CD4-positive, alpha-beta T cell treated with Interleukin-21 for 1 hour (primary cell): ENCODE measurements at regions not wholly inside any gene's neighbourhood (a gene's known extent, or its start where the extent isn't known, plus 50 kb on each side); places are given as distances from the start of the nearest gene placed in this dataset.

Experiments
- DNase-seq: peaks from one replicate; pipeline ENCODE4 v3.0.0-alpha.2; 2020

GRCh38 chr10:3451516-3452172, 279.1 kb upstream of the PITRM1 start:
- no peak for DNase-seq

- no peak for DNase-seq
Observed at GRCh38 chr10:3446221-3446620, 273.6 kb upstream of the PITRM1 start.

DNA sequence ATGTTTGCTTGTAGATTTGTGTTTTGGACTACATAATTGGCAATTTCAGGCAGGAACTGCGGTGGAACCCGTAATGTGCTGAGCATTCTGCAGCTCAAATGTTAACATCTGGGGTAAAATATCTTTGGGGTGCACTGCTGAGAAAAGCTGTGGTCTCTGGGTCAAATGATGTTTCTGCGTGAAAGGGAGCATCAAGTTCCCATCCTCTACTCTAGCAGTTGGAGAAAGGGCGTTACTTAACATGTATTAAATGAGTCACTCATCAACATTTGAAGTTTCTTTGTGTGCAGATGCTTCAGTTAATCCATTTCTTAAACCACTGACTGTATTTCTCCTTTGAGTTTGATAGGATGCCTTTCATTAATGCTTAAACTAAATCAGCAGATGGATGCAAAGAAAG, 273.1 kb upstream of the PITRM1 start:
- no peak for DNase-seq

DNA sequence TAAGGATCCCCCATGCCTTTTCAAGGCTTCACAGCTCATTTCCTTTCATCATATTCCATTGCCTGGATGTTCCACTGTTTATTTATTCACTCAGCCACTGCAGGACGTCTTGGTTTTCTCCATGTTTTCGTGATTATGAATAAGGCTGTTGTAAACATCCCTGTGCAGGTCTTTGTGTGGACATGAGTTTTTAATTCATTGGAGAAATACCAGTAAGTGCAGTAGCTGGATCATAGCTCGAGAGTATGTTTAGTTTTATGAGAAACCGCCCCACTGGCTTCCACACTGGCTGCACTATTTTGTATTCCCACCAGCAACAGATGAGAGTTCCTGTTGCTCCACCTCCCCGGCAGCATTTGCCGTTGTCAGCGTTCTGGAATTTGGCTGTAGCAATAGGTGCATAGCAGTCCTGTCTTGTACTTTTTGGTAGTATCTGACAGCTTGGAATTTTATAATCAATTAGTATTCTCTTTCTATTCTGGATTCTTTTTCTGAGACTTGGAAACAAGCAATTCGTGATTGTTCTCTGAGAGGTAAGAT, 269.9 kb upstream of the PITRM1 start:
- DNase-seq, result no peak

DNA sequence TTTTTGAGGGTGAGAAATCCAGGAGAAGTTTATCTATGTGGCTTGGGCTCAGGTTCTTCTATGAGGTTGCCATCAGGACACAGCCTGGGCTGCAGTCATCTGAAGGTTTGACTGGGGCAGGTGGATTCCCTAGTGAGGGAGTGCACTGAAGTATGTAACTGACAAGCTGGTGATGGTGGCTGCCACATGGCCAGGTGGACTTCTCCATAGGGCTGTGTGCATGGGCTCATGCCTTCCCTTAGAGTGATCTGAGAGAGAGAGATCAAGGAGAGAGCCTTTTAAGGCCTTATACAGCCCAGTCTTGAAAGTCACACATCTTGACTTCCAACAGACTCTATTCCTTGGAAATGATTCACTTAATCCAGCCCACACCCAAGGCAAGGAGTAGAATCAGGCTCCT, 266.6 kb upstream of the PITRM1 start:
- no peak for DNase-seq

GRCh38 chr10:3438606-3439005, 266.0 kb upstream of the PITRM1 start:
- DNase-seq, result no peak

DNA sequence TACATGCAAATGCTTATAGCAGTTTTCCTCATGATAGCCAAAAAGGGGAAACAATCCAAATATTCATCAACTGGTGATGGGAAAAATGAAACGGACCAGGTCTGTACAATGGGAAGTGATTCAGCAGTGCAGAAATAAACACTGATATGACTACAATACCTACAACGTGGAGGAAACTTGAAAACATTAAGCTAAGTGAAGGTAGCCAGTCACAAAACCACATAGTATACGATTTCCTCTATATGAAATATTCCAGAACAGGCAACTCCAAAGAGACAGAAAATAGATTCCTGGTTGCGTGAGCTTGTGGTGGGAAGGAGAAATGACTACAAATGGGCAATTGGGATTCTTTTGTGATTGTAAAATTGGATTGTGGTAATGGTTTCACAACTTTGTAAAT, 263.1 kb upstream of the PITRM1 start:
- DNase-seq, result no peak

- no peak for DNase-seq
Observed at GRCh38 chr10:3433988-3434387, 261.4 kb upstream of the PITRM1 start.

GRCh38 chr10:3433131-3433530, 260.5 kb upstream of the PITRM1 start:
- DNase-seq, result no peak

DNA sequence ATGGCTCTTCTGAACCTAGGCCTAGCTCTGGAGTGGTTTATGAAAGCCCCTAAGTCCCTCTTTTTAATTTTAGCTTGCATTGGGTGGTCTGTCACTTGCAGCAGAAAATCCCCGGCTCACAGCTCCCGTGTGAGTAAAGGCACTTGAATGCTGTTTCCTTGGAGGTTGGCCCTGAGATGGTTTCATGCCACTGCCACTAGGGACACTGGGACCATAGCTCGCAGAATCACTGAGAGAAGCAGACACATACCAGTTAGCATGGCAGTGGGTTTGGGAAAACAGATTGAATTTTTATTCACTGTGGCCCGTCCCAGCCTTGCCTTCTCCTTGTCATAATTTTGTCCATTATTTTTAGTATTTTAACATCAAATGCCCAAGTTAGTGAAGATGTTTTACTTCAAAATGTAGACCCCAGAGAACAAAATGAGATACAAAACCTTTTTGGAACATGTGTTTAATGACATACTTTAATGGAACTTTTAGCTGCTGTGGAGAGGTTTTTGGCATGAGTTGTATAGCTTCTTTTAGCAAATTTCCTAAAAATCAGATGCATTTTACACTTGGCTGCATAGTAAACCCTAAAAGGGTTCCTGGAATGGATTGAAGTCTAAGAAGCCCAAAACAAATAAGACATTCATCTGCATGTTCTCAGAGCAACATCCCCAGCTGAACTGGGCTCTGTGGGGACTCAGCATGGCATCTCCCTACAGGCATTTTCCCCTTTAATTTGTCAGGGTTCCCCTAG, 259.7 kb upstream of the PITRM1 start:
- no peak for DNase-seq

DNA sequence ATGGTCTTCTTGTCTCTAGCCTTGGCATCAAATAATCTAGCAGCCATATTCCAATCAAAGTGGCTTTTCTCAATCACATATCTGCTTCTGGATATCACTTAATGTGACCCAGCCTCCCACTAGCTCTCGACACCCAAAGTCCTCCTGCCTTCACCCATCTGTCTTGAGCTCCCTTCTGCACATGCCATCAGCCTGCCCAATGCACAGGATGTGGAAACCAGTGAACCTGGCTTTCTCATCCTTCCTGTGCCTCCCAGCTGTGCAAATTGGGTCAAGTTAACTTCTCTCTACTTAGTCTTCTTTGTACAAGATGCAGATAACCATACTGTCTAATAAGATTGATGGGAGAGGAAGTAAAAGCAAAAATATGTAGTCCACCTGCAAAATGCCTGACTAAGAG, 257.9 kb upstream of the PITRM1 start:
- DNase-seq, result no peak

GRCh38 chr10:3429676-3430075, 257.1 kb upstream of the PITRM1 start:
- no peak for DNase-seq

- DNase-seq, result no peak
Observed at GRCh38 chr10:3428826-3429225, 256.2 kb upstream of the PITRM1 start.

DNA sequence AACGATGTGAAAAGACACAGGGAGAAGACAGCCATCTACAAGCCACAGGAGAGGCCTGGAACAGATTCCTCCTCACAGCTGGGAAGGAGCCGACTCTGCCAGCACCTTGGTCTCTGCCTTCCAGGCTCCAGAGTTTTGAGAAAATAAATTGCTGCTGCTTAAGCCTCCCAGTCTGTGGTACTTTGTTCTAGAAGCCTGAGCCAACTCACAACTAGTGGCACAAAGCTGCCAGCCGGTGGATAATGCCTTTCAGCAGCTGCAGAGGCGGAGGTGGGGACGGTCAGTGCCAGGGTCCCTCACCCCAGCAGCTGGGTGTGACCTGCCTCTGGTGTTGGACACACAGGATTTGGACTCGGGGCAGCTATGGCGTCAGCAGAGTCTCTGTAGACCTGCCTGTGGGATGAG, 255.4 kb upstream of the PITRM1 start:
- DNase-seq, result no peak

DNA sequence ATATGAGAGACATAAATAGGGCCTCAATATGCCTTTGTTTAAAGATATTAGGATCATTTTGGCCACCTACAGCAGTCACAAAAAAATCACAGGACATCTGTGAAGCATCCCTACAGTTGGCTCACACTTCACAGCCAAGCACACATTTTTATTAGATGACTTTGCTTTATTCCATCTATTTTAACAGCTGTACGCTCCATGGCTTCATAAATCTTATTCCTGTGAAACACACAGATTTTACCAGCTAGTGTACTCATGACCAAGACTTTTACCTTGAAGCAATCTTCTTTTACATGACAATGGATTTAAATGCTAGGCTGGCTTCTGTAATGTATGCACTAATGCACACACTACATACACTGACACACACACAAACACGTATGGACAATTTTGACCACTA, 254.8 kb upstream of the PITRM1 start:
- no peak for DNase-seq

DNA sequence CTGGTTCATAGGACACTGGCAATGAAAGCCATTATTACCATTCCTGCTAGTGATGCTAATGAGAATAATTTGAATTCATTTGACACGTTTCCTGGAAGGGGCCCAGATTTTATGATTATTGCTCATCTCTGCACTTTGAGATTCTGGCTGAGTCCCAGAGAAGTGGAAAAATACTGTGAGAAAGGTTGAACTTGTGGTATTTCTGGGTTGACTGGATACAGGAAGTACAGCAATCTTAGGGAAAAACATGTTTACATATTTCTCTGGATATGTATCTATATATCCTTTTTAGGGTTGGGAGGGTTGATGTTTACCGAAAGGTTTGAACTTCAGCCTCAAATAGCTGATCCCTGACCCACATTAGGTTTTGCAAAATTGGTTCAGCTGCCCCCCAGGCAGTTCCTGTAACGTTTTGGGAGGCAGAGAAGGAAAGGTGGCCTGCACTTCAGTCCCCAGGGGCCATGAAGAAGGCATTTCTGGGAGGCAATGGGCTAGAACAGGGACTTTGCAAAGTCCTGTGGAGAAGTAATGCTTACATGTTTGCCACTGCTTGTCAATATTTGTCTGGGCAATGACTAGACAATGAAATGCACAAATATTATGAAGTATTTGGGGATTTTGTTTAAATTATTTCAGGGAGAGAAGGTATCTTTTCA, 253.7 kb upstream of the PITRM1 start:
- DNase-seq, result no peak

- DNase-seq, result no peak
Observed at GRCh38 chr10:3425716-3426115, 253.1 kb upstream of the PITRM1 start.

DNA sequence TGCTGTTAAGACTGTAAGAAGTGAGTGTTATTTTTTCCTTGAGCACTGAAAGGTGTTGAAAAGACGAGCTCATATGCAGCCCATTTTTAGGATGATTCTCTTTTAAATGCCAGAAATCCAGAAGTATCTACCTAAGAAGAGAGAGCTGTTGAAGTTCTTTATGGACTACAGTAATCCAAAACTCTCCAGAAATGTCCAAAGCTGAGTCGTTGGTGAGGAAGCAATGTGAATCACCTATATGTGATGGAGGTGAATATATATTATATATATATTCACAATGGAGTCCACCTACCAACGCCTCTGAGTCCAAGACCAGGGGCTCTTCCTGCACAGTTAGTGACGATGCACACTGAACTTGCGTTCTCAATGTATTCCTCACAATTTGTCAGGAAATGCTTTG, 252.7 kb upstream of the PITRM1 start:
- DNase-seq, result no peak

DNA sequence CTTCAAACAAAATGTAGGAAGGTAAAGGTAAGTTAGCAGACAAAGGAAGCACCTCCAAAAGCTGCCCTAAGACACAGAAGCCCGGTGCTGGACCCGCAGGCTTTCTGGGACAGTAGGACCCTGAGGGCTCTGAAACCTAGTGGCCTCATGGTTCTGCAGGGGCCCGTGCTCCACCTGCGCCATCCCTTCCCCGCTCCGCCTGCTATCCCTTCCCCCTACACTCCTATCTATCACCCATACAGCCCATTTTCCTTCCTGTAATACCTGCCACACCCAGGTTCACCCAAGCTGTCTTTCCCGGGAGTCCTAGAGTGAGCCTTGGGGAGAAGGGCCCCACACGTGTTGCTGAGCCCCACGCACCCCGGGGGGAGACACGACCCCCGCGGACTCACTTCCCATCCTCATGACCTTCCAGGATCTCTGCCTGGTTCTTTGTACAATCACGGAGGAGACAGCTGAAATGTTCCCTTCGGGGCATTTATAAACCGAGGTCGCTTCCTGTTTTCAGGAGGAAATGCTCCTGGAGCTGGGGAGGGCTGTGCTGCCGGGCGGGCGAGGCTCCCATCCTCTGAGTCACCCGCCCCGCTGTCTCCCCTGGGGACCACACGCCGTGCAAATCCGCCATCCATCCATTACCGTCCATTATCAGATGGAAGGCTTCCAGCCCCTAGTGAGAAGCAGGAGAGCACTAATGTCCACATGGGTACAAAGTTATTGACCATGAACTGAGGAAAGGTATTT, 251.7 kb upstream of the PITRM1 start:
- no peak for DNase-seq

DNA sequence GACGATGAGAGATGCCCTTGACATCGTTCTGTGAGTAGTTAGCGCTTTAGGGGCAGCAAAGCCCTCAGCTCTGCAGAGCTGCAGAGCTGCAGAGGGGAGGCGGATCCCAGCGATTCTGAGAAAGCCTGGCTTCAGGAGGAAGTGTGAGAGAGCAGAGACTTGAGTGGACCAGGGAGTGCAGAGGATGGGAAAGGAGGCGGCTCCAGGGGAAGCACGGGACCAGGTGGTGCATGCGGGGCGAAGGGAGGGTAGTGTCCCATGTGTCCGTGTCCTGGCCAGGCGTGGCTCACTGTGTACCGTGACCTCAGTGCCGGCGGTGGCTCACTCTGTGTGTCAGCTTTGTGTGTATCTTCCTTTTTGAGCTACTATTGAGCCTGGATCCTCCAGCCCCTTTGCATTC, 250.8 kb upstream of the PITRM1 start:
- DNase-seq, result no peak

DNA sequence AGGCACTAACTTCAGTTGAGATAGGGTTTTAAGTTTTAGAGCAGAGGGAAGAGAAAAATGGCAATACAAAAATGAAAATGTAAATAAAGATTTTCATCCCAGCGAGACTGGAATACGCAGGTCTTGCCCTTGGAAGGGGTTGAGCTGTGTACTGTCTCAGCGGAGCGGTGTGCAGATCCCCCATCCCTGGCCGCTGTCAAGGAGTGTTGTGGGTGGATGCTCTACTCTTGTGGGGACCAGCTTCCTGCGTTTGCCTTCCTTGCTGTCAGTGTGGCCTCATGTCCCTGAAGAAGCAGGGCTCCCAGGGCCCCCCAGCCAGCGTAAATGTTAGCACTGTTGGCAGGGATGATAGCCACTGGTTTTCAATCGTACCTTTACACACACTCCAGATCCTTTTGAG, 249.7 kb upstream of the PITRM1 start:
- no peak for DNase-seq

GRCh38 chr10:3421537-3422257, 249.1 kb upstream of the PITRM1 start:
- peak; percentile 19 for DNase-seq
